Liver (tissue), 8 donors: ENCODE measurements at regions not wholly inside any gene's neighbourhood (a gene's known extent, or its start where the extent isn't known, plus 50 kb on each side); places are given as distances from the start of the nearest gene placed in this dataset.

Experiments
- DNase-seq: peaks from one replicate; pipeline ENCODE4 v3.0.0-alpha.2; 2017; ENCODE audit warnings: low spot score
- H3K27ac ChIP-seq, 2 donors: one replicate each; pipeline ENCODE4 v1.7.0; 2013; ENCODE audit warnings: inconsistent platforms in 2 of 2, low read length in 2 of 2, control low read depth in 1 of 2, low read depth in 1 of 2, mild to moderate bottlenecking in 1 of 2
- H3K27me3 ChIP-seq, 4 donors: one replicate each; pipeline versions ENCODE4 v1.6.1 to v1.7.0; 2013; ENCODE audit warnings: low read length in 3 of 4, inconsistent platforms in 1 of 4, mild to moderate bottlenecking in 1 of 4, moderate library complexity in 1 of 4; ENCODE audit not compliant: control insufficient read depth in 4 of 4, insufficient read depth in 4 of 4
- H3K36me3 ChIP-seq, 4 donors: one replicate each; pipeline versions ENCODE4 v1.6.1 to v1.7.0; 2013; ENCODE audit warnings: low read length in 3 of 4, mild to moderate bottlenecking in 3 of 4, low read depth in 1 of 4, moderate library complexity in 1 of 4; ENCODE audit not compliant: control insufficient read depth in 4 of 4, insufficient read depth in 3 of 4
- H3K4me1 ChIP-seq, 4 donors: one replicate each; pipeline versions ENCODE4 v1.6.1 to v1.7.0; 2013; ENCODE audit warnings: low read length in 3 of 4, mild to moderate bottlenecking in 3 of 4, moderate library complexity in 1 of 4; ENCODE audit not compliant: control insufficient read depth in 4 of 4, insufficient read depth in 4 of 4
- H3K4me3 ChIP-seq, 3 donors: one replicate each; pipeline versions ENCODE4 v1.6.1 to v1.7.0; 2013; ENCODE audit warnings: low read length in 3 of 3, control low read depth in 1 of 3, low read depth in 1 of 3, mild to moderate bottlenecking in 1 of 3
- H3K9ac ChIP-seq, 2 donors: one replicate each; pipeline ENCODE4 v1.7.0; 2013; ENCODE audit warnings: low read length in 2 of 2, mild to moderate bottlenecking in 2 of 2, moderate library complexity in 2 of 2, control low read depth in 1 of 2, low read depth in 1 of 2
- H3K9me3 ChIP-seq, 4 donors: one replicate each; pipeline versions ENCODE4 v1.6.1 to v1.7.0; 2013; ENCODE audit warnings: low read length in 3 of 4; ENCODE audit not compliant: control insufficient read depth in 4 of 4
- ATF3 ChIP-seq: IDR thresholded peaks from 2 replicates; pipeline ENCODE4 v1.6.1; 2016; ENCODE audit warnings: antibody characterized with exemption
- CTCF ChIP-seq: fragments of 150-350 bp; IDR thresholded peaks from 2 replicates; pipeline ENCODE4 v1.5.1; 2017; ENCODE audit warnings: improper control_type of control experiment, low read depth, low read length; ENCODE audit not compliant: missing input control
- EGR1 ChIP-seq, 2 donors: IDR thresholded peaks; 2 replicates each; pipeline ENCODE4 v1.6.1; 2016 to 2018; ENCODE audit warnings: antibody characterized with exemption in 2 of 2, low read depth in 2 of 2
- FOXA1 ChIP-seq: IDR thresholded peaks from 2 replicates; pipeline ENCODE4 v1.6.1; 2016; ENCODE audit warnings: antibody characterized with exemption
- HNF4A ChIP-seq, 2 donors: conservative IDR thresholded peaks; 2 replicates each; pipeline ENCODE4 v1.6.1; 2016; ENCODE audit warnings: antibody characterized with exemption in 2 of 2, mild to moderate bottlenecking in 2 of 2
- HNF4G ChIP-seq: IDR thresholded peaks from 2 replicates; pipeline ENCODE4 v1.6.1; 2016; ENCODE audit warnings: antibody characterized with exemption
- JUND ChIP-seq, 2 donors: IDR thresholded peaks; 2 replicates each; pipeline ENCODE4 v1.6.1; 2016; ENCODE audit warnings: antibody characterized with exemption in 2 of 2
- MAX ChIP-seq: IDR thresholded peaks from 2 replicates; pipeline ENCODE4 v1.6.1; 2016; ENCODE audit warnings: antibody characterized with exemption
- REST ChIP-seq: IDR thresholded peaks from 2 replicates; pipeline ENCODE4 v1.6.1; 2016; ENCODE audit warnings: antibody characterized with exemption, mild to moderate bottlenecking
- SP1 ChIP-seq: IDR thresholded peaks from 2 replicates; pipeline ENCODE4 v1.6.1; 2018; ENCODE audit warnings: antibody characterized with exemption, mild to moderate bottlenecking
- TAF1 ChIP-seq: conservative IDR thresholded peaks from 2 replicates; pipeline ENCODE4 v1.6.1; 2016; ENCODE audit warnings: antibody characterized with exemption, mild to moderate bottlenecking
- ZBTB33 ChIP-seq: IDR thresholded peaks from 2 replicates; pipeline ENCODE4 v1.6.1; 2016; ENCODE audit warnings: antibody characterized with exemption
- WGBS: extraction: QIAGEN DNeasy Blood & Tissue Kit; methylation state at CpG from one replicate; pipeline ENCODE4 v1.1.7; 2013; 5-methylcytosine and 5-hydroxymethylcytosine counted together
- donor health status: healthy.
- donor health status: healthy.
- donor health status: healthy.
- donor health status: healthy.
- donor health status: healthy.

- TF ChIP-seq TAF1 (no peak), CTCF (no peak), HNF4G (no peak), JUND (IDR thresholded peaks at IDR 0.05) (no peak), FOXA1 (no peak)
- H3K36me3 ChIP-seq = no peaks in the 10 kb centered on the region
- no peak overlapping the region for H3K4me3 ChIP-seq
- no peaks in the 10 kb centered on the region for H3K4me1 ChIP-seq
- no peaks in the 10 kb centered on the region for H3K9me3 ChIP-seq
- WGBS = 95% methylated on average over 4 of the region's 4 CpGs
- H3K9ac ChIP-seq = no peak overlapping the region
- no peak overlapping the region for H3K27ac ChIP-seq
- DNase-seq = no peak
- no peaks in the 10 kb centered on the region for H3K27me3 ChIP-seq
Observed at GRCh38 chr13:109678459-109678858, 107.9 kb downstream of the IRS2 start.

- Histone ChIP-seq H3K4me1 (no peaks in the 10 kb centered on the region), H3K4me3 (no peak overlapping the region), H3K9ac (no peak overlapping the region), H3K27me3 (no peaks in the 10 kb centered on the region), H3K27ac (no peak overlapping the region), H3K36me3 (no peaks in the 10 kb centered on the region), H3K9me3 (no peaks in the 10 kb centered on the region)
- TF ChIP-seq HNF4A (conservative IDR thresholded peaks at IDR 0.05) = no peak
- TF ChIP-seq EGR1 (IDR thresholded peaks at IDR 0.05; ENCODE audit: low read depth in 2 of 2) = no peak
- TF ChIP-seq ZBTB33 = no peak
- no peak for TF ChIP-seq FOXA1
- 89% methylated on average over 5 of the region's 5 CpGs for WGBS
- no peak for DNase-seq
Observed at GRCh38 chr13:109677206-109677605, 109.2 kb downstream of the IRS2 start.

GRCh38 chr13:109673477-109673876 is 112.9 kb downstream of the IRS2 start:
- no peak overlapping the region for H3K27ac ChIP-seq
- TF ChIP-seq REST (no peak), HNF4A (conservative IDR thresholded peaks at IDR 0.05) (no peak), ATF3 (no peak), MAX (no peak), SP1 (no peak), EGR1 (IDR thresholded peaks at IDR 0.05; ENCODE audit: low read depth in 2 of 2) (no peak)
- no peak overlapping the region for H3K4me3 ChIP-seq
- H3K4me1 ChIP-seq = no peaks in the 10 kb centered on the region
- H3K9ac ChIP-seq = no peak overlapping the region
- no peaks in the 10 kb centered on the region for H3K9me3 ChIP-seq
- no peak for DNase-seq
- 86% methylated on average over 1 of the region's 1 CpG for WGBS
- H3K36me3 ChIP-seq = no peaks in the 10 kb centered on the region
- no peaks in the 10 kb centered on the region for H3K27me3 ChIP-seq
